HEK293T (cell line): ENCODE measurements at regions not wholly inside any gene's neighbourhood (a gene's known extent, or its start where the extent isn't known, plus 50 kb on each side); places are given as distances from the start of the nearest gene placed in this dataset.

ENCODE experiments used
- HDGF ChIP-seq: fragments of 450-650 bp; IDR thresholded peaks from 2 replicates; pipeline ENCODE4 v1.6.1; 2017; ENCODE audit warnings: antibody characterized with exemption, borderline replicate concordance
- L3MBTL2 ChIP-seq: fragments of 450-650 bp; conservative IDR thresholded peaks from 2 replicates; pipeline ENCODE4 v1.6.1; 2016; ENCODE audit warnings: mild to moderate bottlenecking
- TARDBP ChIP-seq: fragments of 450-650 bp; IDR thresholded peaks from 2 replicates; pipeline ENCODE4 v1.6.1; 2016

DNA sequence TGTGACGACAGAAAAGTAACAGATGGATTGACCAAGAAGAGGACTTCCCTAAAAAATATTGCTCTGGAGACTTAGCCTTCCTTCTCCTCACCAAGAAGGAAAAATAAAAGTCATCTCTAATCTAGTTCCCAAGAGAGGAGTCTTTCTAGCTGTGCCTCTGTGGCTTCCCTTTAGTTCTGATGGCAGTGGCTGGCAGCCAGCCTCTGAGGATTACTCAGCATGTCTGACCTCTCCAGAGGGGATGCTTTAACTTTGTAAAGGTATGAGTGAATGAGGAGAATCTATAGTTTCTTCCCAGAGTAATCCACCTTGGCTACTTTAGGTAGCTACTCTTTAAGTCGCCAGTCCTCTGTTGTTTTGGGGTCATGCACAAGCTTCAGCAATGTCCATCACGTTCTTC is 163.9 kb upstream of the KIT start:
- TF ChIP-seq TARDBP (no peak), HDGF (no peak), L3MBTL2 (no peak)
